CD14-positive monocyte (primary cell): ENCODE measurements at regions not wholly inside any gene's neighbourhood (a gene's known extent, or its start where the extent isn't known, plus 50 kb on each side); places are given as distances from the start of the nearest gene placed in this dataset.

Source experiments
- DNase-seq, 3 donors: peaks; one replicate each; pipeline ENCODE4 v3.0.0-alpha.2; 2011 to 2022
- H2AFZ ChIP-seq: 2 replicates; pipeline ENCODE4 v1.6.0; 2012; ENCODE audit warnings: mild to moderate bottlenecking, low read depth, low read length, inconsistent platforms; ENCODE audit not compliant: insufficient read depth, poor library complexity, severe bottlenecking
- H3K27ac ChIP-seq, 2 donors: 1 replicate in 1 of 2; 2 replicates in 1 of 2; pipeline ENCODE4 v1.5.1; 2012 to 2013; ENCODE audit warnings: low read length in 2 of 2, control low read depth in 1 of 2, inconsistent platforms in 1 of 2, low read depth in 1 of 2, mild to moderate bottlenecking in 1 of 2
- H3K27me3 ChIP-seq, 2 donors: one replicate each; pipeline versions ENCODE4 v1.6.0 to v1.6.1; 2011 to 2013; ENCODE audit warnings: low read length in 2 of 2; ENCODE audit not compliant: control insufficient read depth in 2 of 2, insufficient read depth in 2 of 2
- H3K36me3 ChIP-seq, 2 donors: replicated peaks in 1 of 2; 1 replicate in 1 of 2; 2 replicates in 1 of 2; pipeline versions ENCODE4 v1.5.1 to v1.6.1; 2012 to 2013; ENCODE audit warnings: low read length in 2 of 2, control low read depth in 1 of 2, inconsistent platforms in 1 of 2, mild to moderate bottlenecking in 1 of 2; ENCODE audit not compliant: insufficient read depth in 2 of 2, control insufficient read depth in 1 of 2
- H3K4me1 ChIP-seq, 2 donors: 1 replicate in 1 of 2; 2 replicates in 1 of 2; pipeline versions ENCODE4 v1.5.1 to v1.6.1; 2012 to 2013; ENCODE audit warnings: low read length in 2 of 2, control low read depth in 1 of 2, inconsistent platforms in 1 of 2, mild to moderate bottlenecking in 1 of 2, moderate library complexity in 1 of 2; ENCODE audit not compliant: insufficient read depth in 2 of 2, control insufficient read depth in 1 of 2
- H3K4me2 ChIP-seq: replicated peaks from 2 replicates; pipeline ENCODE3; 2012; ENCODE audit warnings: low read length, moderate library complexity, mild to moderate bottlenecking; ENCODE audit not compliant: poor library complexity, severe bottlenecking; ENCODE audit errors: extremely low read depth
- H3K4me3 ChIP-seq, 3 experiments: fragments of 200-600 bp in 1 of 3; sonication (generic) in 1 of 3; replicated peaks in 1 of 3; 1 replicate in 2 of 3; 2 replicates in 1 of 3; pipeline ENCODE4 v1.5.1; 2011 to 2013; ENCODE audit warnings: low read length in 3 of 3, mild to moderate bottlenecking in 3 of 3, control low read depth in 2 of 3, low read depth in 2 of 3, inconsistent platforms in 1 of 3, moderate library complexity in 1 of 3
- H3K79me2 ChIP-seq: 2 replicates; pipeline ENCODE4 v1.6.0; 2012; ENCODE audit warnings: mild to moderate bottlenecking, control low read depth, inconsistent platforms, low read length, moderate library complexity; ENCODE audit not compliant: insufficient read depth
- H3K9ac ChIP-seq: 2 replicates; pipeline ENCODE4 v1.6.0; 2017; ENCODE audit warnings: low read length, mild to moderate bottlenecking; ENCODE audit not compliant: insufficient read depth, poor library complexity, severe bottlenecking
- H3K9me3 ChIP-seq, 2 donors: replicated peaks in 1 of 2; 1 replicate in 1 of 2; 2 replicates in 1 of 2; pipeline versions ENCODE4 v1.5.1 to v1.6.1; 2012 to 2013; ENCODE audit warnings: low read length in 2 of 2, control low read depth in 1 of 2; ENCODE audit not compliant: control insufficient read depth in 1 of 2, insufficient read depth in 1 of 2
- H4K20me1 ChIP-seq: 2 replicates; pipeline ENCODE4 v1.6.0; 2012; ENCODE audit warnings: mild to moderate bottlenecking, low read length, control low read depth, moderate library complexity; ENCODE audit not compliant: insufficient read depth
- H3K27ac Mint-ChIP-seq, 7 donors: one replicate each; pipeline ENCODE4 v1.8.0; 2020; ENCODE audit warnings: mild to moderate bottlenecking in 7 of 7, mixed read lengths in 7 of 7, moderate library complexity in 6 of 7, inconsistent platforms in 2 of 7
- H3K27me3 Mint-ChIP-seq, 3 donors: one replicate each; pipeline ENCODE4 v1.8.0; 2021 to 2022; ENCODE audit warnings: low read depth in 3 of 3, mild to moderate bottlenecking in 3 of 3, mixed read lengths in 3 of 3, moderate library complexity in 3 of 3, inconsistent platforms in 1 of 3
- H3K36me3 Mint-ChIP-seq, 2 donors: one replicate each; pipeline ENCODE4 v1.8.0; 2020; ENCODE audit warnings: mixed read lengths in 2 of 2, inconsistent platforms in 1 of 2, mild to moderate bottlenecking in 1 of 2
- H3K4me1 Mint-ChIP-seq: one replicate; pipeline ENCODE4 v1.8.0; 2020; ENCODE audit warnings: mild to moderate bottlenecking, mixed read lengths
- H3K4me3 Mint-ChIP-seq, 2 donors: one replicate each; pipeline ENCODE4 v1.8.0; 2020; ENCODE audit warnings: mild to moderate bottlenecking in 2 of 2, mixed read lengths in 2 of 2, moderate library complexity in 1 of 2
- H3K9me3 Mint-ChIP-seq, 7 donors: one replicate each; pipeline ENCODE4 v1.8.0; 2020 to 2022; ENCODE audit warnings: mixed read lengths in 7 of 7, mild to moderate bottlenecking in 6 of 7, moderate library complexity in 6 of 7, inconsistent platforms in 2 of 7
- WGBS: methylation state at CpG from one replicate; pipeline ENCODE4 v1.1.5; 2013; ENCODE audit warnings: missing lambda C conversion rate; ENCODE audit not compliant: insufficient coverage; 5-methylcytosine and 5-hydroxymethylcytosine counted together
- intact Hi-C, 2 donors: fragments of 100-400 bp; cut with micrococcal nuclease; formaldehyde crosslinking; loops; one replicate each; pipeline versions ENCODE4 v1.15.0 to v1.15.1; 2023
- TF ChIP-seq, protein P1 (sequence below): fragments of 200-600 bp; IDR thresholded peaks from one replicate; pipeline ENCODE4 v1.8.0; 2022; ENCODE audit warnings: antibody characterized with exemption, mild to moderate bottlenecking

DNA sequence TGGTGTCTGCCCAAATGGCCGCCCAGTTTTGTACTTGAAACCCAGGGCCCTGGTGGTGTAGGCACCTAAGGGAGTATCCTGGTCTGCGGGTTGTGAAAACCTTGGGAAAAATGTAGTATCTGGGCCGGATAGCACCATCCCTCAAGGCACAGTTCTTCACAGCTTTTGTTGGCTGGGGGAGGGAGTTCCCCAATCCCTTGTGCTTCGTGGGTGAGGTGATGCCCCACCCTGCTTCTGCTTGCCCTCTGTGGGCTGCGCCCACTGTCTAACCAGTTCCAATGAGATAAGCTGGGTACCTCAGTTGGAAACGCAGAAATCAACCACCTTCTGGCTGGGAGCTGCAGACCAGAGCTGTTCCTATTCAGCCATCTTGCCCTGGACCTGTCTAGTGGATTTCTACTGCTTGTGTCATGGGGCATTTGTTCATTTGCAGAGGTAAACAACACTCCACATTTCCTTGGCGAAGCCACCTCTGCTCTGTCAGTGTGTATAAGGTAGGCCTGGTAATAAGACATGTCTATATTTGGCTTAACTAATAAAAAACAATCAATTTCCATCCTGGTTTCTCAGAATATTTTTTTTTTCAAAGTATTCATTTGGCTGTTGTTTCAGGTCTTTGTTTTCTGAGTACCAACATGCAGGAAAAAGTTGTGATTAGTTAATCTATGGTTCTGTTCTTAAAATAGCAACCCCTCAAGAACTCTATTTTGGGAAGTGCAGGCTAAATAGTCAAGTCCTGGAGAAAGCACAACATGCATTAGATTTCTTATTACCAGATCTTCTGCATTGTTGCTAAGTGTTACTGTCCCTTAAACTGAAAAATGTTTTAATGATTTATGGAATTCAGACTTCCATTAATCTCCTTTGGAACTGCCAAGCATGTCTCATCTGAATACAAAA, 304.3 kb downstream of the ZIC1 start:
- no peak overlapping the region for H3K4me3 ChIP-seq
- Mint-ChIP-seq H3K36me3 (no peaks in the 10 kb centered on the region), H3K27me3 (peaks cover 0 to 3% (median 0%) of the 10 kb centered on the region in 3 donors), H3K4me3 (no peak overlapping the region), H3K27ac (peak overlapping the region in 1 of 7 donors; percentile 51), H3K4me1 (peaks cover 18% of the 10 kb centered on the region), H3K9me3 (peaks cover 4 to 12% (median 7%) of the 10 kb centered on the region in 7 donors)
- no peak for DNase-seq
- no peak overlapping the region for H3K9ac ChIP-seq
- H3K9me3 ChIP-seq = peaks cover 0 to 3% of the 10 kb centered on the region in 2 donors
- H3K79me2 ChIP-seq = no peaks in the 10 kb centered on the region
- no peak overlapping the region for H3K4me2 ChIP-seq
- no peak overlapping the region for H2AFZ ChIP-seq
- no peak overlapping the region for H3K27ac ChIP-seq
- intact Hi-C loops = no loop called here
- H3K4me1 ChIP-seq = peaks cover 0 to 12% of the 10 kb centered on the region in 2 donors
- TF ChIP-seq, protein P1, sequence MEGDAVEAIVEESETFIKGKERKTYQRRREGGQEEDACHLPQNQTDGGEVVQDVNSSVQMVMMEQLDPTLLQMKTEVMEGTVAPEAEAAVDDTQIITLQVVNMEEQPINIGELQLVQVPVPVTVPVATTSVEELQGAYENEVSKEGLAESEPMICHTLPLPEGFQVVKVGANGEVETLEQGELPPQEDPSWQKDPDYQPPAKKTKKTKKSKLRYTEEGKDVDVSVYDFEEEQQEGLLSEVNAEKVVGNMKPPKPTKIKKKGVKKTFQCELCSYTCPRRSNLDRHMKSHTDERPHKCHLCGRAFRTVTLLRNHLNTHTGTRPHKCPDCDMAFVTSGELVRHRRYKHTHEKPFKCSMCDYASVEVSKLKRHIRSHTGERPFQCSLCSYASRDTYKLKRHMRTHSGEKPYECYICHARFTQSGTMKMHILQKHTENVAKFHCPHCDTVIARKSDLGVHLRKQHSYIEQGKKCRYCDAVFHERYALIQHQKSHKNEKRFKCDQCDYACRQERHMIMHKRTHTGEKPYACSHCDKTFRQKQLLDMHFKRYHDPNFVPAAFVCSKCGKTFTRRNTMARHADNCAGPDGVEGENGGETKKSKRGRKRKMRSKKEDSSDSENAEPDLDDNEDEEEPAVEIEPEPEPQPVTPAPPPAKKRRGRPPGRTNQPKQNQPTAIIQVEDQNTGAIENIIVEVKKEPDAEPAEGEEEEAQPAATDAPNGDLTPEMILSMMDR = no peak
- H3K36me3 ChIP-seq = no peaks in the 10 kb centered on the region
- no peaks in the 10 kb centered on the region for H4K20me1 ChIP-seq
- WGBS = 87% methylated on average over 4 of the region's 7 CpGs
- no peaks in the 10 kb centered on the region for H3K27me3 ChIP-seq

DNA sequence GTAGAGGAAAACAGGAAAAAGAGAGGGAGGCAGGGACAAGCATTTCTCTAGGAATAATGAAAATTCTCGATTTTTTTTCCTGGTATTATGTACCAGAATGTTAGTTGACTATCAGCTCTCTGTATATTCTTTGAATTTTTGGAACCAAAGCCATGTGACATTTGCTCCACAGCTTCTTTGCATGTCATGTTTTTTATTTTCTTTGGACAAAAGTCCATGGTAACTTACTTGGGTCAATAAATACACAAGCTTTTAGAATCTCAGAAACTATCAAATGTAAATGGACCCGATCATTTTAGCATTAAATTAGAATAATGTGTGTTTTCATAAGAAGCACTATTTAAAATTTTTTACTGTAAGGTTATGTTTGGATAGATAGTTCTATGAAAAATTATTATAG, 320.5 kb downstream of the ZIC1 start:
- Mint-ChIP-seq H3K4me1 (no peaks in the 10 kb centered on the region), H3K4me3 (no peak overlapping the region), H3K27ac (no peak overlapping the region), H3K36me3 (no peaks in the 10 kb centered on the region), H3K9me3 (peaks cover 0 to 6% (median 0%) of the 10 kb centered on the region in 7 donors), H3K27me3 (no peaks in the 10 kb centered on the region)
- H3K9ac ChIP-seq = no peak overlapping the region
- WGBS = 60% methylated on average over 1 of the region's 2 CpGs
- H2AFZ ChIP-seq = no peak overlapping the region
- intact Hi-C loops = no loop called here
- no peak overlapping the region for H3K27ac ChIP-seq
- no peaks in the 10 kb centered on the region for H4K20me1 ChIP-seq
- no peak for DNase-seq
- H3K9me3 ChIP-seq = no peaks in the 10 kb centered on the region
- no peaks in the 10 kb centered on the region for H3K79me2 ChIP-seq
- H3K4me3 ChIP-seq = no peak overlapping the region
- H3K36me3 ChIP-seq = no peaks in the 10 kb centered on the region
- no peak overlapping the region for H3K4me2 ChIP-seq
- H3K27me3 ChIP-seq = no peaks in the 10 kb centered on the region
- TF ChIP-seq, protein P1 = no peak
- no peaks in the 10 kb centered on the region for H3K4me1 ChIP-seq
